DMS153 (cell line): ENCODE measurements at regions not wholly inside any gene's neighbourhood (a gene's known extent, or its start where the extent isn't known, plus 50 kb on each side); places are given as distances from the start of the nearest gene placed in this dataset.

Experiments
- DNase-seq: peaks from one replicate; lab custom pipeline; 2025; lab: John Stamatoyannopoulos, UW

- DNase-seq, result no peak
Measured at GRCh38 chr12:59044791-59045190, 124.5 kb upstream of the LRIG3 start.

GRCh38 chr12:59041241-59042121 lies 121.2 kb upstream of the LRIG3 start:
- no peak for DNase-seq

- no peak for DNase-seq
Measured at GRCh38 chr12:59040656-59041055, 120.4 kb upstream of the LRIG3 start.

- no peak for DNase-seq
Measured at GRCh38 chr12:59040043-59040442, 119.7 kb upstream of the LRIG3 start.

GRCh38 chr12:59039005-59039404 lies 118.7 kb upstream of the LRIG3 start:
- no peak for DNase-seq

- DNase-seq, result no peak
Measured at GRCh38 chr12:59036973-59037762, 116.9 kb upstream of the LRIG3 start.

- DNase-seq, result no peak
Measured at GRCh38 chr12:59036347-59036746, 116.0 kb upstream of the LRIG3 start.

- DNase-seq, result no peak
Measured at GRCh38 chr12:59031313-59031712, 111.0 kb upstream of the LRIG3 start.

- peak; percentile 39 for DNase-seq
Measured at GRCh38 chr12:59030415-59030814, 110.1 kb upstream of the LRIG3 start.

GRCh38 chr12:59027199-59027598 lies 106.9 kb upstream of the LRIG3 start:
- no peak for DNase-seq

- DNase-seq, result no peak
Measured at GRCh38 chr12:59023861-59024424, 103.6 kb upstream of the LRIG3 start.

- DNase-seq, result no peak
Measured at GRCh38 chr12:59020073-59020946, 100.0 kb upstream of the LRIG3 start.

- no peak for DNase-seq
Measured at GRCh38 chr12:59014885-59015284, 94.6 kb upstream of the LRIG3 start.

GRCh38 chr12:59010941-59011340 lies 90.6 kb upstream of the LRIG3 start:
- DNase-seq, result no peak

GRCh38 chr12:59010118-59010517 lies 89.8 kb upstream of the LRIG3 start:
- DNase-seq, result no peak

- no peak for DNase-seq
Measured at GRCh38 chr12:59007620-59008019, 87.3 kb upstream of the LRIG3 start.

GRCh38 chr12:59005193-59005955 lies 85.1 kb upstream of the LRIG3 start:
- no peak for DNase-seq

GRCh38 chr12:59004456-59004855 lies 84.2 kb upstream of the LRIG3 start:
- no peak for DNase-seq

- no peak for DNase-seq
Measured at GRCh38 chr12:58995666-58996363, 75.5 kb upstream of the LRIG3 start.

GRCh38 chr12:58988643-58989344 lies 68.5 kb upstream of the LRIG3 start:
- DNase-seq, result no peak
